22Rv1 (cell line): ENCODE measurements at regions not wholly inside any gene's neighbourhood (a gene's known extent, or its start where the extent isn't known, plus 50 kb on each side); places are given as distances from the start of the nearest gene placed in this dataset.

Experiments used
- H3K27ac ChIP-seq: fragments of 450-650 bp; 2 replicates; pipeline ENCODE4 v1.5.1; 2017
- CTCF ChIP-seq: fragments of 450-650 bp; IDR thresholded peaks from 2 replicates; pipeline ENCODE4 v1.5.1; 2017; ENCODE audit warnings: mild to moderate bottlenecking
- ZFX ChIP-seq: fragments of 450-650 bp; IDR thresholded peaks from 2 replicates; pipeline ENCODE4 v1.6.1; 2017; ENCODE audit warnings: antibody characterized with exemption, borderline replicate concordance

- no peak overlapping the region for H3K27ac ChIP-seq
- no peak for TF ChIP-seq ZFX
These were observed 172.4 kb upstream of the GRIN2B start for GRCh38 chr12:14153803-14154202.

- H3K27ac ChIP-seq = no peak overlapping the region
- TF ChIP-seq CTCF (no peak), ZFX (no peak)
These were observed 175.2 kb upstream of the GRIN2B start for GRCh38 chr12:14156606-14157005.

- TF ChIP-seq ZFX (no peak), CTCF (no peak)
- no peak overlapping the region for H3K27ac ChIP-seq
These were observed 175.8 kb upstream of the GRIN2B start for GRCh38 chr12:14157088-14157747.

- no peak overlapping the region for H3K27ac ChIP-seq
- TF ChIP-seq CTCF = no peak
- no peak for TF ChIP-seq ZFX
These were observed 182.9 kb upstream of the GRIN2B start for GRCh38 chr12:14164266-14164665.

- no peak for TF ChIP-seq ZFX
- peak; percentile 99 for TF ChIP-seq CTCF
- no peak overlapping the region for H3K27ac ChIP-seq
These were observed 185.7 kb upstream of the GRIN2B start for GRCh38 chr12:14167005-14167628.

GRCh38 chr12:14169281-14169680, 187.9 kb upstream of the GRIN2B start:
- no peak overlapping the region for H3K27ac ChIP-seq
- TF ChIP-seq CTCF = no peak
- no peak for TF ChIP-seq ZFX

- TF ChIP-seq ZFX (no peak), CTCF (no peak)
- H3K27ac ChIP-seq = no peak overlapping the region
These were observed 189.7 kb upstream of the GRIN2B start for GRCh38 chr12:14171106-14171505.

- TF ChIP-seq CTCF (no peak), ZFX (no peak)
- H3K27ac ChIP-seq = no peak overlapping the region
These were observed 190.3 kb upstream of the ATF7IP start for GRCh38 chr12:14175206-14175605.
